ENCODE measurements at regions not wholly inside any gene's neighbourhood (a gene's known extent, or its start where the extent isn't known, plus 50 kb on each side); places are given as distances from the start of the nearest gene placed in this dataset.
"Not testable (repeated sequence)": the region's sequence is repeated elsewhere in the genome, so short reads cannot be mapped to it uniquely, and the experiment has no call there.

GRCh38 chr11:71130106-71130505 is 122.3 kb downstream of the SHANK2 start:
- Mint-ChIP-seq H3K9me3 (no peaks in the 10 kb centered on the region), H3K27me3 (no peaks in the 10 kb centered on the region), H3K36me3 (ENCODE audit: low read depth) (no peaks in the 10 kb centered on the region), H3K4me3 (no peak overlapping the region), H3K4me1 (ENCODE audit: low read depth) (no peaks in the 10 kb centered on the region), H3K27ac (no peak overlapping the region)
- CTCF ChIA-PET = no interaction called here
- ATAC-seq = no peak
- intact Hi-C loops (cut with micrococcal nuclease) = no loop called here
- no peak for DNase-seq
- no peak for TF ChIP-seq CTCF (IDR thresholded peaks at IDR 0.05)
- POLR2A ChIA-PET = no interaction called here

- Mint-ChIP-seq H3K27ac (no peak overlapping the region), H3K4me1 (ENCODE audit: low read depth) (no peaks in the 10 kb centered on the region), H3K36me3 (ENCODE audit: low read depth) (no peaks in the 10 kb centered on the region), H3K27me3 (no peaks in the 10 kb centered on the region), H3K9me3 (no peaks in the 10 kb centered on the region), H3K4me3 (no peak overlapping the region)
- ATAC-seq (no peak), DNase-seq (no peak)
- ChIA-PET POLR2A (no interaction called here), CTCF (no interaction called here)
- intact Hi-C loops (cut with micrococcal nuclease) = no loop called here
- TF ChIP-seq CTCF (IDR thresholded peaks at IDR 0.05) = no peak
These were observed 122.8 kb downstream of the SHANK2 start for GRCh38 chr11:71129624-71130023.

GRCh38 chr11:71127806-71128205 is 124.6 kb downstream of the SHANK2 start:
- Mint-ChIP-seq H3K9me3 (no peaks in the 10 kb centered on the region), H3K27me3 (no peaks in the 10 kb centered on the region)
- CTCF ChIA-PET = no interaction called here

GRCh38 chr11:71126401-71126800 is 126.0 kb downstream of the SHANK2 start:
- H3K36me3 Mint-ChIP-seq (ENCODE audit: low read depth); intact Hi-C loops (cut with micrococcal nuclease); H3K9me3 Mint-ChIP-seq; H3K4me3 Mint-ChIP-seq; DNase-seq; ATAC-seq; H3K27ac Mint-ChIP-seq; H3K4me1 Mint-ChIP-seq (ENCODE audit: low read depth); CTCF ChIA-PET; H3K27me3 Mint-ChIP-seq; POLR2A ChIA-PET: not testable (repeated sequence)

More at GRCh38 chr11:71127806-71128205, 124.6 kb downstream of the SHANK2 start:
- POLR2A ChIA-PET = no interaction called here
- no peaks in the 10 kb centered on the region for H3K4me1 Mint-ChIP-seq (ENCODE audit: low read depth)
- intact Hi-C loops (cut with micrococcal nuclease) = no loop called here
- no peak for ATAC-seq
- H3K36me3 Mint-ChIP-seq (ENCODE audit: low read depth) = no peaks in the 10 kb centered on the region
- DNase-seq = no peak
- TF ChIP-seq CTCF (IDR thresholded peaks at IDR 0.05) = no peak
- H3K4me3 Mint-ChIP-seq = no peak overlapping the region
- no peak overlapping the region for H3K27ac Mint-ChIP-seq

GRCh38 chr11:71125150-71125549 is 127.2 kb downstream of the SHANK2 start:
- intact Hi-C loops (cut with micrococcal nuclease) = no loop called here
- no peaks in the 10 kb centered on the region for H3K36me3 Mint-ChIP-seq (ENCODE audit: low read depth)
- H3K27me3 Mint-ChIP-seq = no peaks in the 10 kb centered on the region
- ATAC-seq (no peak), DNase-seq (no peak)
- no peaks in the 10 kb centered on the region for H3K4me1 Mint-ChIP-seq (ENCODE audit: low read depth)
- TF ChIP-seq CTCF (IDR thresholded peaks at IDR 0.05) = no peak
- ChIA-PET CTCF (no interaction called here), POLR2A (no interaction called here)
- no peak overlapping the region for H3K4me3 Mint-ChIP-seq
- no peaks in the 10 kb centered on the region for H3K9me3 Mint-ChIP-seq
- H3K27ac Mint-ChIP-seq = no peak overlapping the region

GRCh38 chr11:71124127-71124526 is 128.2 kb downstream of the SHANK2 start:
- POLR2A ChIA-PET = no interaction called here
- CTCF ChIA-PET = no interaction called here
- H3K36me3 Mint-ChIP-seq (ENCODE audit: low read depth) = no peaks in the 10 kb centered on the region
- H3K9me3 Mint-ChIP-seq = no peaks in the 10 kb centered on the region
- H3K27me3 Mint-ChIP-seq = peaks cover 4% of the 10 kb centered on the region
- no peak overlapping the region for H3K27ac Mint-ChIP-seq
- H3K4me3 Mint-ChIP-seq = no peak overlapping the region
- no peak for ATAC-seq
- no peak for TF ChIP-seq CTCF (IDR thresholded peaks at IDR 0.05)
- no peak for DNase-seq
- no peaks in the 10 kb centered on the region for H3K4me1 Mint-ChIP-seq (ENCODE audit: low read depth)
- intact Hi-C loops (cut with micrococcal nuclease) = no loop called here

All from activated CD8-positive, alpha-beta T cell treated with anti-CD3 and anti-CD28 coated beads for 36 hours (primary cell).